ENCODE measurements at regions not wholly inside any gene's neighbourhood (a gene's known extent, or its start where the extent isn't known, plus 50 kb on each side); places are given as distances from the start of the nearest gene placed in this dataset.
A peak's percentile ranks its signal among the peaks of the same experiment; 100 is the strongest.

DNA sequence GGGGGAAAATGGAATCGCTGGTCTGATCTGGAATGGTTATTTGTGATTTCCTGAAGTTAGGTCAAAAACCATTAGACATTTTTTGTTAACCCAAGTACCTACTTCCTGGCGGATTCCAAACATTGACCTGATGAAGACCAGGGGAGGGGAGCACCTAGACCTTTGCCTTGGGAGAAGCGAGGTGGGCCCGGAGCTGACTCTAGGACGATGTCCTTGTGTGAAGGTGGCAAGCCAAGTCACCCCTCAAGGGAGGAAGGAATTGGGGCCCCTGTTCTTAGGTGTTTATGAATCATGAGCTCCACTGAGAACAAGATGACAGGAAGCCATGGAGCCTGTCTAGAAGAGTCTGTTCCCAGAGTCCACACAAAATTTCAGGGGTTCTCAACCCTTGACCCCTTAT, 204.9 kb upstream of the FOXF1 start:
- DNase-seq: no peak

DNA sequence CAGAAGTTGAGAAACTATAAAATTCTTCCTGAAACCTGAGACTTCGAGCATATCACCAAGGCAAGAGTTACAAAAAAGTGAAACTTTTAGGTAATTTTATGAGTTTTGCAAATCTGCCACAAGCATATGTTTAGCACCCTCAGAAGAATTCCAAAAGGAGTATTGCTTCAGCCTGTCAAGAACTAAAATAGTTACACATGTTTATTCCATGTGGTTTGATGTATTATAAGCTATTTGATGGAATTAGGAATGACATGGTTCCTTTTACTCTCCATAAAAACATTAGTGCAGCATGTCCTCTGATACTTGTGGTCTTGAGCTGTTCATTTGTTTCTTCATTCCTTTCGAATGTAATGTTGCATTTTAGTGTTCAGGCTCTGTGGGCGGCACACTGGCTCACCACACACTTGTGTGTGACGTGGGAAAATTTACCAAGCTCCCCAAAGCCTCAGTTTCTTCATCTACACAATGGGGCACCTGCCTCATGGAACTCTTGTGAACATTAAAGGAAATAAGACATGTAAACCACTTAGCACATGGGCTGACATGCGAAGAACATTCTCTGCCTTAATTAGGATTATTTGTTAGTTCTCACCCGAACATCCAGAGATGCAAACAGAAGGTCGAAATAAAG, 204.2 kb upstream of the FOXF1 start:
- peak; percentile 65 for DNase-seq

GRCh38 chr16:86306811-86307513, 203.4 kb upstream of the FOXF1 start:
- DNase-seq: peak; percentile 80

GRCh38 chr16:86307514-86307903, 202.8 kb upstream of the FOXF1 start:
- DNase-seq: peak; percentile 76

- DNase-seq: no peak
Measured at GRCh38 chr16:86308514-86308913, 201.8 kb upstream of the FOXF1 start.

- DNase-seq: no peak
Measured at GRCh38 chr16:86313631-86314030, 196.7 kb upstream of the FOXF1 start.

DNA sequence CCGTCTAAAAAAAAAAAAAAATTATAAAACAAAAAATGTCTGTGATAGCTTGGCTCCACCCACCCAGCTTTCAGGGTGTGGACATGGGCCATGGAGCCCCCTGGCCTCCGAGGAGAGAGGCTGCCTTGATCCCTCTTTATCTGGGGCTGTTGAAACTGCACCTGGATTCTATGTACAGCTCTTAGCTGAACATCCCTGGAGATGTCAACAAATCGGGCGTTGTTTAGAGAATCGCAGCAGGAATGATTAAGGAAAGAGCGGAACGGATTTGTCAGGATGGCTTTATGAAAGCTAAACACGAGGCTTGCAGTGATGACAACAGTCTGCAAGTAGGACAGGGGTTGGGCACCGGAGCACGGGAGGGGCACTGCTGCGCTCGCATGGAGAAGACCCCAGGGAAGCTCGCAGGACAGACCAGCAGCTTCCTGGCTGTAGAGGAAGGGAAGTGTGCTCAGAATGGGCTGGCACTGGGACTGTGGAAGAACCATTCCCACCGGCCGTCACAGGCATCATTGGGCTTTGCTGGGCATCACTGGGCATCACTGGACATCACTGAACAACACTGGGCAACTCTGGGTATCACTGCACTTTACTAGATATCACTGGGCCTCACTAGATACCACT, 195.8 kb upstream of the FOXF1 start:
- DNase-seq: no peak

DNA sequence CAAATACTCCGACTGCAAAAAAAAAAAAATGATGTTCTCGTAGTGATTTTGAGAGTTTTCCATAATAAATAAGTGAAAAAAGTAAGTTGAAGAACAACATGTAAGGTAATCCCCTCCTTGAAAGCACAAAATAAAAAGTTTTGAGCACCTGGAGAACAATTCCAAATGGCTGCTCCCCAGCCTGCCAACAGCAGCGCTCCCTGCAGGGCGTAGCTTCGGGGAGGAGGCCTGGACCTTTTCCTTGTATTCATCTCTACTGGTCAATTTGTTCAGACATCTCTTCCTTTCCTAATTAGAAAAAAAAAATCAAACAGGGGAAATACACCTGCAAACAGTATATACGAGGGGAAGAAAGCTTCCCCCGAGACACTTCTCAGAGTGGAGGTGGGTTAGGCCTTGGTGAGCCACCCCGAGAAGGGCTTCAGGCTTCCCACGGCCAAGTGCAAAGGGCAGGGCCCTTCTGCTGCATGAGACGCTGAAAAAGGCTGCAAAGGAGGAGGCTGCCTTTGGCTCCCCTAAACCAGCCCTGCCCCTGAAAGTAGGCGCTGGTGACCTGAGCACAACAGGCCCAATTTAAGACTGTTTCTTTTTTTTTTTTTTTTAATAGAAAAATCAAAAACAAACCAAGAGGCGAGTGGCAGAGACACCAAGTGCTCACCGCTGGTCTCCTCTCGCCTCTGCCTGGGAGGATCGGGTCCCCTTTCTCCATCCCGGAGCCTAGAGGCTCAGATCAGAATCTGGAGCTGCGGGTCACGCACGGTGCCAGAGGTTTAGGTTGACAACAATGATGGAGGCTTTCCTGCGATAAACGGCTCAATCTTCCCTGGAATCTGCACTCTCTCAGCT, 193.1 kb upstream of the FOXF1 start:
- no peak for DNase-seq

DNA sequence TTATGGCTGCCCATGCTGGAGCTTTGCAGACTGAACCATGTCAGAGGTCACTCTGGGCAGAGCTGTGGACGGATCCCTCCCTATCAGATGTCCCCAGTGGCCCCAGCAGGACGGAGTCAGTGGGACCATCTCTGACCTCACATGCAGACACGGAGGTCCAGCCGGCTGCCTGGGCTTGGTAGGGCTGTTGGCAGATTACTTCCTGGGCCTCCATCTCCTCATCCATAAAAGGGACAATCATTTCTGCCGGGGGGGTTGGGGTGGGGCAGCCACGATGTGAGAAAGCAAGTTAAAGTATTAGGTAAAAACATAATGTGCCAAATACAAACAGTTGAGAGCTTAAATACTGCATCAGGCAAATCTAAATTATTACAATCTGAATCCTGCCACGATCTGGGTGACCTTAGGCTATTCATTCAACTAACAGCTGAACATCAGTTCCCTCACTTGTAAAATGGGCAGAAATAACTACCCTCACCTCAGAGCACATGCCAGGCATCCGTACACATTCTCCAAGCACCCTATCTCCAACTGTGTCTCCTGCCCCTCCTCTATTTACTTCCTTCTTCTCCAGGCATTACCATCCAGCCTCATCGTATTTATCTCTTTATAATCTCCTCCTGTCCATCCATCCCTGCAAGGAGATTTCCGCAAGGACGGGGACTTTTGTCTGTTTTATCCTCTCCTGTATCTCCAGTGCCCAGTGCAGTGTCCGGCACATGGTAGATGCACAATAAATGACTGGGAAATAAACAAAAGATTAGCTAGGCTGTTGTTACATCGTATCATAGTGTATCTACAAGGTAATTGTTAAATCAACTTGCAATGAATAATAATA, 192.3 kb upstream of the FOXF1 start:
- DNase-seq: no peak

- no peak for DNase-seq
Measured at GRCh38 chr16:86319585-86320236, 190.6 kb upstream of the FOXF1 start.

GRCh38 chr16:86320237-86320595, 190.1 kb upstream of the FOXF1 start:
- DNase-seq: no peak

DNA sequence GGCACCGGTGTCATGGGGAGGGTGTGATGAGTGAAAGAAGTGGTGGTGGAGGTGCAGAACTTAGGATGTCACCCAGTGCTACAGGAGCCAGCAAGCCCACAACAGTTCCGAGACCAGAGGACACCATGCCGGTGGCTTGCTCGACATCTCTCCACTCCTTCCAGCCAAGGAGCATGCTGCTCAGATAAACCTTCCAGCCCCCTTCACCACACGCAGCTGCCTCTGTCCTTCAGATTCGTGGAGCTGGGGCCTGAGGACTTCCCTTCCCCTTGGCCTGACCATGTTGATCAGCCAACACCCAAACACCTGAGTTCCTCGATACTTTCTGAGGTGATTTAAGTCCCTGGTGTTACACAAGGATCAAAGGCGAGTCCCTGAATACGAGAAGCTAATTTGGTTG, 188.8 kb upstream of the FOXF1 start:
- no peak for DNase-seq

DNA sequence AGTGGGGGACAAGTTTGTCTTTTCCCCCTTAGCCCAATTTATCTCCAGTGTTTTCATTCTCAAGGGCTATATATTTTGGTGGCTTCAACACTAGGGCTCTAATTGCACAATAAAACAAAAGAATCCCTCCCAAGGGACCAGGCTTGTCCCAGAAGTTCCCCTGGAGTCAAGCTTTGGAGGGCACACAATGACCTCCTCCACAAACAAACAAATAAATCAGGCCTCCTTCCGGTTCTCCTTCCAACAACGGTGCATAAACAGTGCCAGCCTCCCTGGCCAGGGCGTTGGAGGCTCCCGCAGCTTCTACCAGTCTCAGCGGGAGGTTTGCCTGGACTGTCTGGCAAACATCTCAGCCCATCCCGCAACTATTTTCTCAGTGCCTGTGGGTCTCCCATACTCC, 188.0 kb upstream of the FOXF1 start:
- DNase-seq: no peak

DNA sequence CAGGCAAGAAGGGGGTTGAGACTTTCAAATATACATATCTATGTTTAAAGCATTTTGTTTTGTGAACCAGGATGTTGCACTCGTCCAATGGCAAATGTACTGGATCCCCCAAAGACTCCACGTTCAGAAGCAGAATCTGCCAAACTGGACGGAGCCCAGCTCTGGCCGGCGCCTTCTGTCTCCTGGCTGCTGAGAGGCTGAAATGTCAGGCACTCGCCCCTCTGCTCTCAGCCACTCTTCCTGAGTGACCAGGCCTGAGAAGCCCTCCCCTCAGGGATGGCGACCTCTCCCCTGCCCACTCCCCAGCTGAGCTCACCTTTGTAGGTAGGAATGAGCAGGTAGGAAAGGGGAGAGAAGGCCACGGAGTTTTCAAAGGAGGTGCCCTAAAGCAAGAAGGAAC, 187.5 kb upstream of the FOXF1 start:
- no peak for DNase-seq

DNA sequence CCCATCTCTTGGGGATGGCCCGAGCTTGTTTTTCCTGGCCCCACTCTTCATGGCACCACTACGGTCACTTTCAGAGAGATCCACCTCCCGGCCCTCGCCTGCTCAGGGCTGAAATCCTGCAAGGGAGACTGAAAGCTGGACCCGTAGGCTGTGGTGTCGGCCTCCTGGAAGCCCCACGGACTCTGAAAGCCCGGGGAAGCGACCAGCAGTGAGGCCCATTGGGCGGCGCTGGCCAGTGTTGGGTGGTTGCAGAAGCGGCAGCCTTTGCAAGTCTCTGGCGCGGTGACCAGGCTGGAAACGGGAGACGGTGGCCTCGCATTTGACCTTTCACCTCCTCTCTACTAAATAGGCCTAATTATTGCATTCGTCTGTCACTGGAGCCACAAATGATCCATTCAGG, 186.0 kb upstream of the FOXF1 start:
- DNase-seq: no peak

DNA sequence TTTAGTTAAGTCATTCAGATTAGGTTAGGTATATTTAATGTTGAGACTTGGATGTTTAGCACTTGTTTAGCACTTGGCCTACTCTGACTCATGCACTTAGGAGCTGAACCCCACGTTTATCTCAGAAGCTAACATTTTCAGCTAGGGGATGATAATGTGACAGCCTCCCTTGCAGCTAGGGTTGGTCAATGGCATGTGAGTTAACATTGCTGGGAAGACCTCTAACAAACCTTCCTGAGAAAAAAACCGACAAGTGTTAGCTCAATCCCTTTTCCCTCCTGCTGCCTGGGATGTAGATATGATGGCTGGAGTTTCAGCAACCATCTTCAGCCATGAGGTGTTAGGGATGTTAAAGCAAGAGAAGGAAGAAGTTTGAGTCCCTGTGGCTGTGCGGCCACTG, 185.0 kb upstream of the FOXF1 start:
- no peak for DNase-seq

DNA sequence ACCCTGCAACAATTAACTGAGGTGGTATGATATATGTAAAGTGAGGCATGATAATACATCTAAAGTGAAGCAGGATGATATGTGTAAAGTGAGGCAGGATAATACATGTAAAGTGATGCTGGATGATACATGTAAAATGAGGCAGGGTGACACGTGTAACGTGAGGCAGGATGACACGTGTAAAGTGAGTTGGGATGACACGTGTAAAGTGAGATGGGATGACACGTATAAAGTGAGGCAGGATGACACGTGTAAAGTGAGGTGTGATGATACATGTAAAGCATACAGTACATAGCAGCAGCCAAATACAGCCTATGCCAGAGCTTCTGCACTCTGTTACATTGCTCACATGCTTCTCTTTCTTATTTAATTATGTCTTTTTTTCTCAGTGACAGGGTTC, 184.4 kb upstream of the FOXF1 start:
- DNase-seq: no peak

DNA sequence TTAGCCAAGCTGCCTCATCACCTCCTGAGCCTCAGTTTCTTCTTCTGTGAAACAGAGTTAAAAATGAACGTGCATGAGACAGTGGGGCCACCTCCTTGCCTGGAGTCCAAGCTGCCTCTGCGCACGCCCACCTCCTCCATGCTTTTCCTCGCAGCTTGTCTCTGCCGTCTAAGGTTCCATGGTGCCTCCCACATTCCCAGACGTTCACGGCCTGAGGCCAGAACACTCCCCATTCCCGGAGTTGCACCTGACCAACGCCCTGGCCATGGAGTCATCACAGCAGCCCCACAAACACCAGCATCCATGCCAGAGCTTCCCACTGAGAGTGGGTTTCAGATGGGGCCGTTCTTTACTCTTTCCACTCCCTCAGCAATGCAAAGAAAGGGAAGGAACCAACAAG, 183.0 kb upstream of the FOXF1 start:
- DNase-seq: no peak

DNA sequence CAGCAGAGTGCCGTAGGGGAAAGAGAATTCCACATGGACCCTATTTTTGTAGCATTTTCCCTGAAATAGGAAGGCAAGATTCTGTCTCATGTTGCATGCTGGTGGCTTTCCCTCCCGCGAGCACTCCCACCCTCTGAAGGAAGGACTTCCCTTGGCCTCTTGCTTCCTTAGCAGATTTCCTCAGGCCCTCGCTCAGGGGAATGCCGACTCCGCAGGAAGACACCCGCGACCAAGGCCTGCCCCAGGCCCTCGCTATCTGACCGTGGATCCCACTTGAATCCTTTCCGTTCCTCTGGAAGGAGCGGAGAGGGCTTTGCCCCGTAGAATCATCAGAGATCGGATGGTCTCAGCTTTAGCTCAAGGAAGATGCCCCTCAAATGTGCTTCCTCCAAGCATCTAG, 179.4 kb upstream of the FOXF1 start:
- no peak for DNase-seq

GRCh38 chr16:86334079-86334635, 176.2 kb upstream of the FOXF1 start:
- no peak for DNase-seq

GRCh38 chr16:86335266-86336172, 174.8 kb upstream of the FOXF1 start:
- DNase-seq: no peak

Measured in HCEC 1CT (cell line).